ENCODE measurements at regions not wholly inside any gene's neighbourhood (a gene's known extent, or its start where the extent isn't known, plus 50 kb on each side); places are given as distances from the start of the nearest gene placed in this dataset.

DNA sequence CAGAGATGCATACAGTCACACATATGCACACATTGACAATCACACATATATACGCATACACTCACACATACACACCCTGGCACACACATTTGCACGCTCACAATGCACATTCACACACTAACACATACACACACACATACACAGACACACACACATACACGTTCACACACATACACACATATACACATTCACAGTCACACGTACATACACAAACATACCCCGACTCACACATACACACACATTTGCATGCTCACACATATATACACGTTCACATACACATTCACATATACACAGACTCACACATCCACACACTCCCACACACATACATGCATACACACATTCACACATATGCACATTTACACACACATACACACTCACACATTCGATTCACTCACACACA lies 366.8 kb upstream of the ID4 start:
- TF ChIP-seq EP300 (conservative IDR thresholded peaks at IDR 0.05; ENCODE audit: poor library complexity, severe bottlenecking) (no peak), SMC3 (conservative IDR thresholded peaks at IDR 0.05; ENCODE audit: poor library complexity) (no peak), RAD21 (conservative IDR thresholded peaks at IDR 0.05) (no peak), POLR2AphosphoS5 (IDR thresholded peaks at IDR 0.05) (no peak), TAF1 (IDR thresholded peaks at IDR 0.05; ENCODE audit: low read depth) (no peak), MXI1 (conservative IDR thresholded peaks at IDR 0.05; ENCODE audit: poor library complexity, severe bottlenecking) (no peak), EZH2 (IDR thresholded peaks at IDR 0.05; ENCODE audit: borderline replicate concordance, insufficient read depth, low read length, poor library complexity, severe bottlenecking) (no peak)
- TF ChIP-seq, protein P1, sequence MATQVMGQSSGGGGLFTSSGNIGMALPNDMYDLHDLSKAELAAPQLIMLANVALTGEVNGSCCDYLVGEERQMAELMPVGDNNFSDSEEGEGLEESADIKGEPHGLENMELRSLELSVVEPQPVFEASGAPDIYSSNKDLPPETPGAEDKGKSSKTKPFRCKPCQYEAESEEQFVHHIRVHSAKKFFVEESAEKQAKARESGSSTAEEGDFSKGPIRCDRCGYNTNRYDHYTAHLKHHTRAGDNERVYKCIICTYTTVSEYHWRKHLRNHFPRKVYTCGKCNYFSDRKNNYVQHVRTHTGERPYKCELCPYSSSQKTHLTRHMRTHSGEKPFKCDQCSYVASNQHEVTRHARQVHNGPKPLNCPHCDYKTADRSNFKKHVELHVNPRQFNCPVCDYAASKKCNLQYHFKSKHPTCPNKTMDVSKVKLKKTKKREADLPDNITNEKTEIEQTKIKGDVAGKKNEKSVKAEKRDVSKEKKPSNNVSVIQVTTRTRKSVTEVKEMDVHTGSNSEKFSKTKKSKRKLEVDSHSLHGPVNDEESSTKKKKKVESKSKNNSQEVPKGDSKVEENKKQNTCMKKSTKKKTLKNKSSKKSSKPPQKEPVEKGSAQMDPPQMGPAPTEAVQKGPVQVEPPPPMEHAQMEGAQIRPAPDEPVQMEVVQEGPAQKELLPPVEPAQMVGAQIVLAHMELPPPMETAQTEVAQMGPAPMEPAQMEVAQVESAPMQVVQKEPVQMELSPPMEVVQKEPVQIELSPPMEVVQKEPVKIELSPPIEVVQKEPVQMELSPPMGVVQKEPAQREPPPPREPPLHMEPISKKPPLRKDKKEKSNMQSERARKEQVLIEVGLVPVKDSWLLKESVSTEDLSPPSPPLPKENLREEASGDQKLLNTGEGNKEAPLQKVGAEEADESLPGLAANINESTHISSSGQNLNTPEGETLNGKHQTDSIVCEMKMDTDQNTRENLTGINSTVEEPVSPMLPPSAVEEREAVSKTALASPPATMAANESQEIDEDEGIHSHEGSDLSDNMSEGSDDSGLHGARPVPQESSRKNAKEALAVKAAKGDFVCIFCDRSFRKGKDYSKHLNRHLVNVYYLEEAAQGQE (IDR thresholded peaks at IDR 0.05; ENCODE audit: borderline replicate concordance), result no peak
- TF ChIP-seq, protein P2, sequence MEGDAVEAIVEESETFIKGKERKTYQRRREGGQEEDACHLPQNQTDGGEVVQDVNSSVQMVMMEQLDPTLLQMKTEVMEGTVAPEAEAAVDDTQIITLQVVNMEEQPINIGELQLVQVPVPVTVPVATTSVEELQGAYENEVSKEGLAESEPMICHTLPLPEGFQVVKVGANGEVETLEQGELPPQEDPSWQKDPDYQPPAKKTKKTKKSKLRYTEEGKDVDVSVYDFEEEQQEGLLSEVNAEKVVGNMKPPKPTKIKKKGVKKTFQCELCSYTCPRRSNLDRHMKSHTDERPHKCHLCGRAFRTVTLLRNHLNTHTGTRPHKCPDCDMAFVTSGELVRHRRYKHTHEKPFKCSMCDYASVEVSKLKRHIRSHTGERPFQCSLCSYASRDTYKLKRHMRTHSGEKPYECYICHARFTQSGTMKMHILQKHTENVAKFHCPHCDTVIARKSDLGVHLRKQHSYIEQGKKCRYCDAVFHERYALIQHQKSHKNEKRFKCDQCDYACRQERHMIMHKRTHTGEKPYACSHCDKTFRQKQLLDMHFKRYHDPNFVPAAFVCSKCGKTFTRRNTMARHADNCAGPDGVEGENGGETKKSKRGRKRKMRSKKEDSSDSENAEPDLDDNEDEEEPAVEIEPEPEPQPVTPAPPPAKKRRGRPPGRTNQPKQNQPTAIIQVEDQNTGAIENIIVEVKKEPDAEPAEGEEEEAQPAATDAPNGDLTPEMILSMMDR (IDR thresholded peaks at IDR 0.05; ENCODE audit: poor library complexity, severe bottlenecking), result no peak
- Histone ChIP-seq H3K9me2 (ENCODE audit: insufficient read depth, low read length) (no peaks in the 10 kb centered on the region), H3K79me2 (replicated peaks; ENCODE audit: insufficient read depth, low read length) (no peaks in the 10 kb centered on the region), H3K27me3 (ENCODE audit: insufficient read depth, low read depth, low read length) (no peaks in the 10 kb centered on the region), H3K9me3 (ENCODE audit: low read length) (peaks cover 2% of the 10 kb centered on the region), H4K20me1 (ENCODE audit: insufficient read depth) (no peaks in the 10 kb centered on the region), H2AFZ (ENCODE audit: low read depth, low read length) (no peak overlapping the region), H3K4me2 (ENCODE audit: low read length) (no peak overlapping the region), H3F3A (ENCODE audit: insufficient read depth, low read length, poor library complexity, severe bottlenecking) (peaks cover 7% of the 10 kb centered on the region), H3K9ac (ENCODE audit: low read length) (no peak overlapping the region), H3K36me3 (ENCODE audit: insufficient read depth, low read length) (no peaks in the 10 kb centered on the region), H3K27ac (ENCODE audit: low read length) (no peak overlapping the region), H3K4me3 (ENCODE audit: low read length) (no peak overlapping the region)

DNA sequence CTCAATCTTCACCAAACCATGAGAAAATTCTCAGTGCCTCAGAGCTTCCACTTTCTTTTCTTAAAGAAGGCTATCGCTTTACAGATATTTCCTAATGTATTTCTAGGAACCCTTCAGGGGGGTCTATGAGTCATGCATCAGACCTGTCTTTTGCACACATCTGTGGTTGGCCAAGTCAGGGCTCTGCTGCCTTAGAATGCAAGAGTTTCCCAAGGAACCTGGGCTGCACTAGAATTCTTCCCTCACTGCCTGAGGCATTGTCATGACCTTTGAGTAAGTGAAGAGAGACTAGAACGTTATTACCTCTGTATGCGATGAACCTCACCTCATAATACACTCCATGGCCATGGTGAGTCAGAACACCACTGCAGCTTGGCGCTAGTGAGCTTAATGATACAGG lies 365.0 kb upstream of the ID4 start:
- H3K9ac ChIP-seq (ENCODE audit: low read length), result no peak overlapping the region
- H3K9me3 ChIP-seq (ENCODE audit: low read length), result peaks cover 2% of the 10 kb centered on the region
- H3K27ac ChIP-seq (ENCODE audit: low read length), result no peak overlapping the region
- H3K27me3 ChIP-seq (ENCODE audit: insufficient read depth, low read depth, low read length), result no peaks in the 10 kb centered on the region
- H3K4me2 ChIP-seq (ENCODE audit: low read length), result no peak overlapping the region
- H3K9me2 ChIP-seq (ENCODE audit: insufficient read depth, low read length), result no peaks in the 10 kb centered on the region
- no peak overlapping the region for H3K4me3 ChIP-seq (ENCODE audit: low read length)
- H4K20me1 ChIP-seq (ENCODE audit: insufficient read depth), result no peaks in the 10 kb centered on the region
- TF ChIP-seq RAD21 (conservative IDR thresholded peaks at IDR 0.05), result no peak
- no peak for TF ChIP-seq SMC3 (conservative IDR thresholded peaks at IDR 0.05; ENCODE audit: poor library complexity)
- TF ChIP-seq POLR2AphosphoS5 (IDR thresholded peaks at IDR 0.05), result no peak
- TF ChIP-seq, protein P1 (IDR thresholded peaks at IDR 0.05; ENCODE audit: borderline replicate concordance), result no peak
- no peak overlapping the region for H2AFZ ChIP-seq (ENCODE audit: low read depth, low read length)
- H3K79me2 ChIP-seq (replicated peaks; ENCODE audit: insufficient read depth, low read length), result no peaks in the 10 kb centered on the region
- H3K36me3 ChIP-seq (ENCODE audit: insufficient read depth, low read length), result no peaks in the 10 kb centered on the region
- no peaks in the 10 kb centered on the region for H3F3A ChIP-seq (ENCODE audit: insufficient read depth, low read length, poor library complexity, severe bottlenecking)
